ENCODE measurements at regions not wholly inside any gene's neighbourhood (a gene's known extent, or its start where the extent isn't known, plus 50 kb on each side); places are given as distances from the start of the nearest gene placed in this dataset.

DNA sequence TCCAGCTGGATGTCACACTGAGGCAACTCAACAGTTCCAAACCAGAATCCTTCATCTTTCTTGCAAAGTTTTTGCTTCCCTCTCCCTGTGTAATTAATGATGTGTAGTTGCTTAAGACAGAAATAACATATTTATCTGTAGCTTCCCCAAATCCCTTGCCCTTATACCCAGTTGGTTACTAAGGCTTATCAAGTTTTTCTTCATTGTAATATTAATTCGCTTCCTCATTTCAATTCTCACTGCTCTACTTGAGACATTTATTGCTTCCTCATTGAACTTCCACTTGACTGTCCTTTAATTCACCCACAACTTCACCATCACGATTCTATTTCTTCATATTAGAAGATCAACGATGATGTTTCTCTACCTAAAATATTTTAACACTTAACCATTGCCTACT, 386.6 kb upstream of the CPEB2 start:
- Mint-ChIP-seq H3K27ac (no peak overlapping the region), H3K27me3 (no peaks in the 10 kb centered on the region), H3K4me1 (no peaks in the 10 kb centered on the region), H3K4me3 (no peak overlapping the region), H3K36me3 (ENCODE audit: low read depth) (no peaks in the 10 kb centered on the region), H3K9me3 (no peaks in the 10 kb centered on the region)
- ATAC-seq (replicated peaks): no peak

DNA sequence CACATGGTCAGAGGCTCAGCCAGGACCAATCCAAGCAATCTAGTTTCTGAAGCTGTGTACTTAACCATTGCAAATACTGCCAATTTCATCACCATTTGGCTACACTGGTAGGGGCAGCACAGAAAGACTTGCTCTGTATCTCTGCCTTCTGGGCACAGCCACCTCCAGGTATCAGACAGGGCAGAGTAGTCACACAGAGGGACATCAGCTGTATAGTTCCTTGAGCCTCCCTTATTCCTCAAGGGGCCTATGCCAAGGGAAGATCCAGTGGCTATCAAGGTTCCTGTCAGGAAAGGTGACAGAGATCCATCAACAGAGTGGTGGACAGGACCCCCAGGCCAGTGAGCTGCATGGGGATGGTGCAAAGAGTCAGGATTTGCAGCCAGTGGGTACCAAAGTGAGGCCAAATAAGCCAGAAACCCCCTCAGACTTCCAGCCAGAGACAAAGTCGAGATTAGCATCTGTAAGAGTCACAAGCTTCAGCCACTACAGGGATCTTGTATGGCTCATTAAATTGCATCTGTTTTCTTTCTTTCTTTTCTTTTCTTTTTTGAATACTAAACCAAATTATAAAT, 381.6 kb upstream of the CPEB2 start:
- Mint-ChIP-seq H3K4me3 (no peak overlapping the region), H3K9me3 (peaks cover 8% of the 10 kb centered on the region), H3K27me3 (no peaks in the 10 kb centered on the region), H3K4me1 (no peaks in the 10 kb centered on the region), H3K27ac (no peak overlapping the region), H3K36me3 (ENCODE audit: low read depth) (no peaks in the 10 kb centered on the region)
- no peak for ATAC-seq (replicated peaks)

- Mint-ChIP-seq H3K4me3 (no peak overlapping the region), H3K27me3 (peaks cover 1% of the 10 kb centered on the region), H3K9me3 (peaks cover 8% of the 10 kb centered on the region), H3K4me1 (no peaks in the 10 kb centered on the region), H3K36me3 (ENCODE audit: low read depth) (no peaks in the 10 kb centered on the region), H3K27ac (no peak overlapping the region)
- no peak for ATAC-seq (replicated peaks)
Measured at GRCh38 chr4:14621731-14622463, 380.4 kb upstream of the CPEB2 start.

DNA sequence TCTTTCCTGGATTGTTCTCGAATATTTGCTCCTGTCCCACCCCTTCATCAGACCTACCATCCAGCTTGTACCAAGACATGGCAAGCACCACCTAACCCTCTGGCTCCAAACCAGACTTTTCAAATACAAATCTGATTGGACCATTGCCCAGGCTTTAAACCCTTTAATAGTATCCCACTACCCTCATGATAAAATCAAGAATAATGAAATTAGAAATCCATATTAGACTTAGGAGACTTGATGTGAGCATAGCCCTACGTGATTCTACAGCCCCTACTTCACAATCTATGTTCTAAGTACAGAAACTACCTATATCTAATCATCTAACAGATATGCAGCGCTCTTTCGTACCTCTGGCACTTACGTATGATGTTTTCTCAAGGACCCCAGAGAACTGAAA, 375.2 kb upstream of the CPEB2 start:
- peaks cover 13% of the 10 kb centered on the region for H3K9me3 Mint-ChIP-seq
- H3K4me3 Mint-ChIP-seq: no peak overlapping the region
- H3K36me3 Mint-ChIP-seq (ENCODE audit: low read depth): no peaks in the 10 kb centered on the region
- no peak overlapping the region for H3K27ac Mint-ChIP-seq
- peaks cover 6% of the 10 kb centered on the region for H3K27me3 Mint-ChIP-seq
- no peaks in the 10 kb centered on the region for H3K4me1 Mint-ChIP-seq
- ATAC-seq (replicated peaks): no peak

GRCh38 chr4:14631806-14632440, 370.4 kb upstream of the CPEB2 start:
- Mint-ChIP-seq H3K4me3 (no peak overlapping the region), H3K27me3 (peaks cover 7% of the 10 kb centered on the region), H3K36me3 (ENCODE audit: low read depth) (no peaks in the 10 kb centered on the region), H3K4me1 (no peaks in the 10 kb centered on the region), H3K27ac (no peak overlapping the region), H3K9me3 (peaks cover 5% of the 10 kb centered on the region)
- ATAC-seq (replicated peaks): no peak

- ATAC-seq (replicated peaks): no peak
- peaks cover 14% of the 10 kb centered on the region for H3K27me3 Mint-ChIP-seq
- no peak overlapping the region for H3K27ac Mint-ChIP-seq
- no peaks in the 10 kb centered on the region for H3K4me1 Mint-ChIP-seq
- peaks cover 3% of the 10 kb centered on the region for H3K9me3 Mint-ChIP-seq
- H3K36me3 Mint-ChIP-seq (ENCODE audit: low read depth): no peaks in the 10 kb centered on the region
- no peak overlapping the region for H3K4me3 Mint-ChIP-seq
Measured at GRCh38 chr4:14636563-14636962, 365.7 kb upstream of the CPEB2 start.

DNA sequence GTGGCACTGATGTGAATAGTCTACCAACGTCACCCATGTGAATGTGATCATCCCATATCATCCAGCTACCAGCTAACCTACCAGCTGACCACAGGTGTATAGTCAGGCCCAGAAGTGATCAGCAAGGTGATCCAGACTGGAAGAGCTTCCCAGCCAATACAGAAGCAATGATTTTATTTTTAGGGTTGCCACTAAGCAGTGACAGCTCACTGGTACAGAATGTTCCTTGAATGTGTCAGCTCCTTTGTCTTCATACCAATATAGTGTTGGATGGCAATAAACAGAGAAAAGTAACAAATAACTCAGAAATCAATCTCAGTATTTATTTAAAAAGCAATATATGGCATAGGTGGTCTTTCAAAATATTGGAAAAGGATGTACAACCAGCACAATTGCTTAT, 361.8 kb upstream of the CPEB2 start:
- H3K4me3 Mint-ChIP-seq: no peak overlapping the region
- H3K4me1 Mint-ChIP-seq: no peaks in the 10 kb centered on the region
- no peak for ATAC-seq (replicated peaks)
- peaks cover 3% of the 10 kb centered on the region for H3K9me3 Mint-ChIP-seq
- no peaks in the 10 kb centered on the region for H3K36me3 Mint-ChIP-seq (ENCODE audit: low read depth)
- H3K27ac Mint-ChIP-seq: no peak overlapping the region
- peaks cover 14% of the 10 kb centered on the region for H3K27me3 Mint-ChIP-seq

DNA sequence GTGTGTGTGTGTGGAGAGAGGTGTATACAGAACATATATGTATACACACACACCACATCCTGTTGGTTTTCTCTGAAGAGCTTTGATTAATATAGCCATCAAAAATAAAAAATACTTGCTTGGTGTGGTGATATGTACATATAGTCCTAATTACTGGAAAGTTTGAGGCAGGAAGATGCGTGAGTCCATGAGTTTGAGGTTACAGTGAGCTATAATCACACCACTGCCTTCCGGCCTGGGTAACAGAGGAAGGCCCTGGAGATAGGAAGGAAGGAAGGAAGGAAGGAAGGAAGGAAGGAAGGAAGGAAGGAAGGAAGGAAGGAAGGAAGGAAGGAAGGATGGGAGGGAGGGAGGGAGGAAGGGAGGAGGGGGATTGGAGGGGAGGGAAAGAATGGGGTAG, 360.4 kb upstream of the CPEB2 start:
- ATAC-seq (replicated peaks): no peak
- no peaks in the 10 kb centered on the region for H3K36me3 Mint-ChIP-seq (ENCODE audit: low read depth)
- no peak overlapping the region for H3K4me3 Mint-ChIP-seq
- H3K27me3 Mint-ChIP-seq: peaks cover 11% of the 10 kb centered on the region
- no peak overlapping the region for H3K27ac Mint-ChIP-seq
- peaks cover 3% of the 10 kb centered on the region for H3K9me3 Mint-ChIP-seq
- H3K4me1 Mint-ChIP-seq: no peaks in the 10 kb centered on the region

- peaks cover under 1% of the 10 kb centered on the region for H3K27me3 Mint-ChIP-seq
- H3K27ac Mint-ChIP-seq: no peak overlapping the region
- no peaks in the 10 kb centered on the region for H3K4me1 Mint-ChIP-seq
- no peak for ATAC-seq (replicated peaks)
- H3K4me3 Mint-ChIP-seq: no peak overlapping the region
- H3K9me3 Mint-ChIP-seq: peaks cover 3% of the 10 kb centered on the region
- H3K36me3 Mint-ChIP-seq (ENCODE audit: low read depth): no peaks in the 10 kb centered on the region
Measured at GRCh38 chr4:14644580-14645282, 357.6 kb upstream of the CPEB2 start.

DNA sequence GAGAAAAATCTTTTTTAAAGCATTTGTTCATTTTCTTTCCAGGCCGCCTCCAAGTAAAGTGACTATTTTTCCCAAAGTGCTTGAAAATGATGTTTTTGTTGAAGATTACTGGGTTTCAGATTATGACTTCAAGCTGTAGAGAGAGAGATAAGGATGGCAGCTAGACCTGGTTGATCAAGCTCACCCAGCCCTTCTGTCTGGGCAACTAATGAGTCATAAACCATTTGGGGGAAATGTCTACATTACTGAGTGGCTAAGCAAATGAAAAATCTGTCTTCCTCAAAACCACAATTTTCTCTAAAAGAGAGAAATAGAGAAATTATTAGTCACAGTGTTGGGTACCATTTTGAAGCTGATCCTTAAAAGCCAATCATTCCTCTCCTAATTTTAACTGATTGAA, 355.4 kb upstream of the CPEB2 start:
- no peak for ATAC-seq (replicated peaks)
- no peak overlapping the region for H3K4me3 Mint-ChIP-seq
- no peak overlapping the region for H3K27ac Mint-ChIP-seq
- no peaks in the 10 kb centered on the region for H3K4me1 Mint-ChIP-seq
- no peaks in the 10 kb centered on the region for H3K36me3 Mint-ChIP-seq (ENCODE audit: low read depth)
- peaks cover 4% of the 10 kb centered on the region for H3K9me3 Mint-ChIP-seq
- H3K27me3 Mint-ChIP-seq: no peaks in the 10 kb centered on the region

DNA sequence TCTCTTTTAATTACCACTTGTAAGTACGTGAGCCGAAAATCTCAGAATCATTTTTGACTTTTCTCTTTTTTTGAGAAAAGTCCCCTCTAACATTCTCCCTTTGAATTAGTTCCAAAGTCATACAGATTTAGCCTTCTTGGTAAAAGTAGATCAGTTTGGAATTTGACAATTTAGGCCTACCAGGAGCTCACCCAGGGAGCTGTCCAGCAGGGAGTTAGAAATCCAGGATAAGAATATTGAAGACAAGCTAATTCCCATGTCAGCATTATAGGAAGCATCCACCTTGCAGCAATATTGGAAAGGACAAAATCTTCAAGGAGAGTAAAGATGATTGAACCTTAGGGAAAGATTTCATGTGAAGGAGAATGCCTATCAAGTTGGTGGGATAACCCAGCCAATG, 352.2 kb upstream of the CPEB2 start:
- H3K4me1 Mint-ChIP-seq: no peaks in the 10 kb centered on the region
- no peak overlapping the region for H3K27ac Mint-ChIP-seq
- no peak for ATAC-seq (replicated peaks)
- no peaks in the 10 kb centered on the region for H3K36me3 Mint-ChIP-seq (ENCODE audit: low read depth)
- H3K4me3 Mint-ChIP-seq: no peak overlapping the region
- H3K9me3 Mint-ChIP-seq: peaks cover 4% of the 10 kb centered on the region
- no peaks in the 10 kb centered on the region for H3K27me3 Mint-ChIP-seq

DNA sequence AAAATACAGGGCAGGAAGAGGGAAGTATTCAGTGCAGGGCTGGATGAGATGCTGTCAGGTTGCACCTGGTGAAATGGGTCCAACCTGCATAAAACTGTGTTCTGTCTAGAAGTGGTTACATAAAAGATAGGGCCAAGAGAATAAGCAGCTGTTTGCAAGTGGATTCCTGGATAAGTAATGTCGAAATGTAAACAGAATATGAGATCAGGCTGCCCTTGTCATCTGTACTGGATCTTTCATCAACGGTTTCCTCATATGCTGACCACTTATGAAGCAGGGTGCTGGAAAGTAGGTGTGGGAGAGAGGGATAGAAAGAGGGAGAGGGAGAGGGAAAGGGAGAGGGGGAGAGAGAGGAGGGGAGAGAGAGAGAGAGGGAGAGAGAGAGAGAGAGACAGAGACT, 349.8 kb upstream of the CPEB2 start:
- Mint-ChIP-seq H3K4me1 (no peaks in the 10 kb centered on the region), H3K27me3 (no peaks in the 10 kb centered on the region), H3K27ac (no peak overlapping the region), H3K4me3 (no peak overlapping the region), H3K9me3 (peaks cover 10% of the 10 kb centered on the region), H3K36me3 (ENCODE audit: low read depth) (no peaks in the 10 kb centered on the region)
- no peak for ATAC-seq (replicated peaks)

GRCh38 chr4:14653338-14653737, 348.9 kb upstream of the CPEB2 start:
- Mint-ChIP-seq H3K27me3 (no peaks in the 10 kb centered on the region), H3K4me3 (no peak overlapping the region), H3K9me3 (peaks cover 10% of the 10 kb centered on the region), H3K36me3 (ENCODE audit: low read depth) (no peaks in the 10 kb centered on the region), H3K27ac (no peak overlapping the region), H3K4me1 (no peaks in the 10 kb centered on the region)
- ATAC-seq (replicated peaks): no peak

GRCh38 chr4:14659286-14659685, 343.0 kb upstream of the CPEB2 start:
- H3K4me3 Mint-ChIP-seq: no peak overlapping the region
- no peaks in the 10 kb centered on the region for H3K36me3 Mint-ChIP-seq (ENCODE audit: low read depth)
- H3K27me3 Mint-ChIP-seq: no peaks in the 10 kb centered on the region
- peaks cover 7% of the 10 kb centered on the region for H3K9me3 Mint-ChIP-seq
- no peak overlapping the region for H3K27ac Mint-ChIP-seq
- ATAC-seq (replicated peaks): no peak
- no peaks in the 10 kb centered on the region for H3K4me1 Mint-ChIP-seq

DNA sequence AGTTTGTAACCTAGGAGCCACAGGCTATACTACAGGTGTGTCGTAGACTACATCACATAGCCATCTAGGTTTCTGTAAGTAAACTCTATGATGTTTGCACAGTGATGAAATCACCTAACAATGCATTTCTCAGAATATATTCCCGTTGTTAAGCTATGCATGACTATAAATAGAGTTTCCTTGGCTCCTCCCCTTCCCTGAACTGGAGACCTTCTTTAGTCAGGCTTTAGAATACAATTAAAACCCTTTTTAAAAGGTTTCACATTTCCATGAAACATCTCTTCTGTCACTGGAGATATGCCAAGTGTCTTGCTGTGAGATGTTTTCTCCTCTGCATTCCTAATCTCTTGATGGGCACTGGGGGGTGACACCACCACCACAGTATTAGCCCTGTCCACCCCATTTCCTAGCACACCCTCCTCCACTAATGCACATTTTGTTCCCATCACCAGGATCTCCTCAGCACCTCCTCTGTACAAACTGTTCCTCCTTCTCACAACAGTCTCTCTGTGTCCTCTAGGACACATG, 334.6 kb upstream of the CPEB2 start:
- Mint-ChIP-seq H3K4me3 (no peak overlapping the region), H3K27me3 (peaks cover 10% of the 10 kb centered on the region), H3K4me1 (no peaks in the 10 kb centered on the region), H3K27ac (no peak overlapping the region), H3K9me3 (no peaks in the 10 kb centered on the region), H3K36me3 (ENCODE audit: low read depth) (no peaks in the 10 kb centered on the region)
- ATAC-seq (replicated peaks): no peak

Measured in activated T-helper 17 cell treated with anti-CD3 and anti-CD28 coated beads, Interleukin-2, amount 50 U/mL, for 72 hours (primary cell).